SK-N-MC (cell line): ENCODE measurements at regions not wholly inside any gene's neighbourhood (a gene's known extent, or its start where the extent isn't known, plus 50 kb on each side); places are given as distances from the start of the nearest gene placed in this dataset.

Experiments used
- DNase-seq: peaks from one replicate; pipeline ENCODE4 v3.0.0-alpha.2; 2011; ENCODE audit warnings: low read depth, low spot score
- H3K27ac ChIP-seq: fragments of 200-600 bp; sonication (generic); 2 replicates; pipeline ENCODE4 v1.5.1; 2016; ENCODE audit warnings: mixed run types
- H3K36me3 ChIP-seq: fragments of 200-600 bp; sonication (generic); 2 replicates; pipeline ENCODE4 v1.6.1; 2017; ENCODE audit warnings: antibody characterized with exemption, low read length, mixed read lengths; ENCODE audit not compliant: insufficient read depth
- H3K4me3 ChIP-seq: fragments of 200-600 bp; sonication (generic); 2 replicates; pipeline ENCODE4 v1.5.1; 2016
- H3K9ac ChIP-seq: fragments of 200-600 bp; sonication (generic); 2 replicates; pipeline ENCODE4 v1.8.0; 2017; ENCODE audit warnings: mixed run types, mixed read lengths; ENCODE audit not compliant: insufficient read length
- H3K9me3 ChIP-seq: fragments of 200-600 bp; sonication (generic); 2 replicates; pipeline ENCODE4 v1.6.1; 2017; ENCODE audit warnings: low read depth, mild to moderate bottlenecking, antibody characterized with exemption, low read length, moderate library complexity, mixed read lengths
- EZH2 ChIP-seq: fragments of 200-600 bp; sonication (generic); IDR thresholded peaks from one replicate; pipeline ENCODE4 v1.6.1; 2017; ENCODE audit warnings: antibody characterized with exemption
- FOXP2 ChIP-seq: optimal IDR thresholded peaks from 2 replicates; pipeline ENCODE3; 2011; ENCODE audit warnings: mild to moderate bottlenecking, moderate library complexity; ENCODE audit not compliant: insufficient read depth; ENCODE audit errors: extremely low read length, control extremely low read depth
- POLR2AphosphoS5 ChIP-seq: IDR thresholded peaks from 2 replicates; pipeline ENCODE4 v1.6.1; 2012; ENCODE audit warnings: mild to moderate bottlenecking, low read depth, low read length, borderline replicate concordance

GRCh38 chr2:126972279-126972626 lies 73.6 kb downstream of the TEX51 start:
- H3K9me3 ChIP-seq = no peaks in the 10 kb centered on the region
- H3K36me3 ChIP-seq = no peaks in the 10 kb centered on the region
- TF ChIP-seq POLR2AphosphoS5 = no peak
- no peak for TF ChIP-seq FOXP2
- no peak for TF ChIP-seq EZH2
- H3K4me3 ChIP-seq = peak overlapping the region; percentile 81
- no peak overlapping the region for H3K9ac ChIP-seq
- H3K27ac ChIP-seq = no peak overlapping the region
- no peak for DNase-seq

- DNase-seq = no peak
- no peak overlapping the region for H3K27ac ChIP-seq
- no peaks in the 10 kb centered on the region for H3K36me3 ChIP-seq
- H3K4me3 ChIP-seq = no peak overlapping the region
- TF ChIP-seq FOXP2 (no peak), POLR2AphosphoS5 (no peak), EZH2 (no peak)
- H3K9me3 ChIP-seq = no peaks in the 10 kb centered on the region
- no peak overlapping the region for H3K9ac ChIP-seq
These were observed 75.1 kb downstream of the TEX51 start for GRCh38 chr2:126973745-126974144.

GRCh38 chr2:126975671-126976655 lies 77.3 kb downstream of the TEX51 start:
- no peaks in the 10 kb centered on the region for H3K9me3 ChIP-seq
- no peaks in the 10 kb centered on the region for H3K36me3 ChIP-seq
- TF ChIP-seq FOXP2 (no peak), EZH2 (no peak), POLR2AphosphoS5 (no peak)
- no peak overlapping the region for H3K4me3 ChIP-seq
- H3K9ac ChIP-seq = no peak overlapping the region
- H3K27ac ChIP-seq = 0 out of 2 replicates have a peak overlapping the region, but pooled peaks have one; percentile 61
- DNase-seq = no peak

GRCh38 chr2:126976721-126977328 lies 78.1 kb downstream of the TEX51 start:
- no peak overlapping the region for H3K27ac ChIP-seq
- no peaks in the 10 kb centered on the region for H3K36me3 ChIP-seq
- H3K9me3 ChIP-seq = no peaks in the 10 kb centered on the region
- DNase-seq = no peak
- H3K9ac ChIP-seq = no peak overlapping the region
- TF ChIP-seq POLR2AphosphoS5 (no peak), EZH2 (no peak), FOXP2 (no peak)
- no peak overlapping the region for H3K4me3 ChIP-seq

GRCh38 chr2:126978333-126978732 lies 79.6 kb downstream of the TEX51 start:
- Histone ChIP-seq H3K9ac (no peak overlapping the region), H3K36me3 (no peaks in the 10 kb centered on the region), H3K4me3 (no peak overlapping the region), H3K27ac (no peak overlapping the region), H3K9me3 (no peaks in the 10 kb centered on the region)
- TF ChIP-seq FOXP2 = no peak
- no peak for TF ChIP-seq EZH2
- TF ChIP-seq POLR2AphosphoS5 = no peak
- no peak for DNase-seq

- no peaks in the 10 kb centered on the region for H3K9me3 ChIP-seq
- no peak overlapping the region for H3K4me3 ChIP-seq
- TF ChIP-seq FOXP2 (no peak), POLR2AphosphoS5 (no peak), EZH2 (no peak)
- no peak overlapping the region for H3K27ac ChIP-seq
- DNase-seq = no peak
- no peaks in the 10 kb centered on the region for H3K36me3 ChIP-seq
- no peak overlapping the region for H3K9ac ChIP-seq
These were observed 80.6 kb downstream of the TEX51 start for GRCh38 chr2:126979039-126980003.

GRCh38 chr2:126981476-126981875 lies 82.8 kb downstream of the TEX51 start:
- Histone ChIP-seq H3K9ac (no peak overlapping the region), H3K4me3 (no peak overlapping the region), H3K36me3 (no peaks in the 10 kb centered on the region), H3K27ac (no peak overlapping the region), H3K9me3 (no peaks in the 10 kb centered on the region)
- TF ChIP-seq POLR2AphosphoS5 (no peak), FOXP2 (no peak), EZH2 (no peak)
- DNase-seq = no peak
